ENCODE measurements at regions not wholly inside any gene's neighbourhood (a gene's known extent, or its start where the extent isn't known, plus 50 kb on each side); places are given as distances from the start of the nearest gene placed in this dataset.

GRCh38 chr13:64910096-64910495, 2320.0 kb downstream of the PCDH9 start:
- ATAC-seq (no peak), DNase-seq (ENCODE audit: low spot score) (no peak)
- no peaks in the 10 kb centered on the region for H3K36me3 Mint-ChIP-seq
- no peaks in the 10 kb centered on the region for H3K27me3 Mint-ChIP-seq
- no peak overlapping the region for H3K4me3 Mint-ChIP-seq
- H3K4me1 Mint-ChIP-seq (ENCODE audit: low read depth in 2 of 2) = no peaks in the 10 kb centered on the region
- H3K27ac Mint-ChIP-seq = no peak overlapping the region
- peaks cover 24% of the 10 kb centered on the region for H3K9me3 Mint-ChIP-seq

- no peak overlapping the region for H3K27ac Mint-ChIP-seq
- DNase-seq (ENCODE audit: low spot score) (no peak), ATAC-seq (no peak)
- no peaks in the 10 kb centered on the region for H3K36me3 Mint-ChIP-seq
- no peaks in the 10 kb centered on the region for H3K4me1 Mint-ChIP-seq (ENCODE audit: low read depth in 2 of 2)
- no peaks in the 10 kb centered on the region for H3K27me3 Mint-ChIP-seq
- H3K9me3 Mint-ChIP-seq = peaks cover 26% of the 10 kb centered on the region
- no peak overlapping the region for H3K4me3 Mint-ChIP-seq
Observed at GRCh38 chr13:64909184-64909583, 2321.0 kb downstream of the PCDH9 start.

GRCh38 chr13:64900039-64900438, 2330.1 kb downstream of the PCDH9 start:
- Mint-ChIP-seq H3K27ac (no peak overlapping the region), H3K9me3 (peaks cover 16% of the 10 kb centered on the region), H3K4me1 (ENCODE audit: low read depth in 2 of 2) (no peaks in the 10 kb centered on the region), H3K27me3 (no peaks in the 10 kb centered on the region), H3K4me3 (no peak overlapping the region), H3K36me3 (no peaks in the 10 kb centered on the region)
- DNase-seq (ENCODE audit: low spot score) (no peak), ATAC-seq (no peak)

- no peak for ATAC-seq
- H3K27me3 Mint-ChIP-seq = no peaks in the 10 kb centered on the region
Observed at GRCh38 chr13:64884976-64885375, 2345.2 kb downstream of the PCDH9 start.

GRCh38 chr13:64877176-64877575, 2353.0 kb downstream of the PCDH9 start:
- no peak for DNase-seq (ENCODE audit: low spot score)
- Mint-ChIP-seq H3K36me3 (no peaks in the 10 kb centered on the region), H3K27ac (no peak overlapping the region), H3K4me3 (no peak overlapping the region), H3K9me3 (peaks cover 9% of the 10 kb centered on the region), H3K27me3 (no peaks in the 10 kb centered on the region), H3K4me1 (ENCODE audit: low read depth in 2 of 2) (no peaks in the 10 kb centered on the region)
- no peak for ATAC-seq

More at GRCh38 chr13:64884976-64885375, 2345.2 kb downstream of the PCDH9 start:
- Mint-ChIP-seq H3K9me3 (peaks cover 12% of the 10 kb centered on the region), H3K4me1 (ENCODE audit: low read depth in 2 of 2) (no peaks in the 10 kb centered on the region), H3K27ac (no peak overlapping the region), H3K36me3 (peaks cover 4% of the 10 kb centered on the region), H3K4me3 (no peak overlapping the region)
- DNase-seq (ENCODE audit: low spot score) = no peak

- H3K9me3 Mint-ChIP-seq = peaks cover 9% of the 10 kb centered on the region
- no peak overlapping the region for H3K4me3 Mint-ChIP-seq
- H3K4me1 Mint-ChIP-seq (ENCODE audit: low read depth in 2 of 2) = no peaks in the 10 kb centered on the region
- ATAC-seq (no peak), DNase-seq (ENCODE audit: low spot score) (no peak)
- H3K36me3 Mint-ChIP-seq = no peaks in the 10 kb centered on the region
- no peak overlapping the region for H3K27ac Mint-ChIP-seq
- no peaks in the 10 kb centered on the region for H3K27me3 Mint-ChIP-seq
Observed at GRCh38 chr13:64871742-64872141, 2358.4 kb downstream of the PCDH9 start.

GRCh38 chr13:64869539-64869938, 2360.6 kb downstream of the PCDH9 start:
- no peak for DNase-seq (ENCODE audit: low spot score)
- H3K9me3 Mint-ChIP-seq = peaks cover 9% of the 10 kb centered on the region
- no peak overlapping the region for H3K4me3 Mint-ChIP-seq
- H3K36me3 Mint-ChIP-seq = no peaks in the 10 kb centered on the region
- H3K27me3 Mint-ChIP-seq = no peaks in the 10 kb centered on the region
- no peak overlapping the region for H3K27ac Mint-ChIP-seq
- H3K4me1 Mint-ChIP-seq (ENCODE audit: low read depth in 2 of 2) = no peaks in the 10 kb centered on the region
- no peak for ATAC-seq

- no peaks in the 10 kb centered on the region for H3K36me3 Mint-ChIP-seq
- H3K9me3 Mint-ChIP-seq = peaks cover 10% of the 10 kb centered on the region
- ATAC-seq (no peak), DNase-seq (ENCODE audit: low spot score) (no peak)
- H3K27me3 Mint-ChIP-seq = no peaks in the 10 kb centered on the region
- no peak overlapping the region for H3K4me3 Mint-ChIP-seq
- H3K27ac Mint-ChIP-seq = no peak overlapping the region
- no peaks in the 10 kb centered on the region for H3K4me1 Mint-ChIP-seq (ENCODE audit: low read depth in 2 of 2)
Observed at GRCh38 chr13:64867856-64868255, 2362.3 kb downstream of the PCDH9 start.

- DNase-seq (ENCODE audit: low spot score) (no peak), ATAC-seq (no peak)
- Mint-ChIP-seq H3K27me3 (no peaks in the 10 kb centered on the region), H3K27ac (no peak overlapping the region), H3K36me3 (no peaks in the 10 kb centered on the region), H3K4me1 (ENCODE audit: low read depth in 2 of 2) (no peaks in the 10 kb centered on the region), H3K4me3 (no peak overlapping the region), H3K9me3 (peaks cover 14% of the 10 kb centered on the region)
Observed at GRCh38 chr13:64866331-64866730, 2363.8 kb downstream of the PCDH9 start.

GRCh38 chr13:64855506-64855905, 2374.6 kb downstream of the PCDH9 start:
- Mint-ChIP-seq H3K27me3 (no peaks in the 10 kb centered on the region), H3K36me3 (peaks cover 4% of the 10 kb centered on the region), H3K4me3 (no peak overlapping the region), H3K4me1 (ENCODE audit: low read depth in 2 of 2) (no peaks in the 10 kb centered on the region), H3K9me3 (peaks cover 23% of the 10 kb centered on the region), H3K27ac (no peak overlapping the region)
- ATAC-seq (no peak), DNase-seq (ENCODE audit: low spot score) (no peak)

- peaks cover 13% of the 10 kb centered on the region for H3K9me3 Mint-ChIP-seq
- no peak for ATAC-seq
- no peak overlapping the region for H3K27ac Mint-ChIP-seq
- no peak overlapping the region for H3K4me3 Mint-ChIP-seq
- H3K36me3 Mint-ChIP-seq = peaks cover 2% of the 10 kb centered on the region
- no peaks in the 10 kb centered on the region for H3K27me3 Mint-ChIP-seq
- no peak for DNase-seq (ENCODE audit: low spot score)
- no peaks in the 10 kb centered on the region for H3K4me1 Mint-ChIP-seq (ENCODE audit: low read depth in 2 of 2)
Observed at GRCh38 chr13:64850017-64850416, 2380.1 kb downstream of the PCDH9 start.

- Mint-ChIP-seq H3K36me3 (no peaks in the 10 kb centered on the region), H3K4me1 (ENCODE audit: low read depth in 2 of 2) (no peaks in the 10 kb centered on the region), H3K4me3 (no peak overlapping the region), H3K27me3 (no peaks in the 10 kb centered on the region), H3K27ac (no peak overlapping the region), H3K9me3 (peaks cover 15% of the 10 kb centered on the region)
- ATAC-seq (no peak), DNase-seq (ENCODE audit: low spot score) (no peak)
Observed at GRCh38 chr13:64849196-64849595, 2380.9 kb downstream of the PCDH9 start.

GRCh38 chr13:64847767-64848166, 2382.4 kb downstream of the PCDH9 start:
- no peak for DNase-seq (ENCODE audit: low spot score)
- Mint-ChIP-seq H3K4me1 (ENCODE audit: low read depth in 2 of 2) (no peaks in the 10 kb centered on the region), H3K27ac (no peak overlapping the region), H3K4me3 (no peak overlapping the region), H3K36me3 (no peaks in the 10 kb centered on the region), H3K27me3 (no peaks in the 10 kb centered on the region), H3K9me3 (peaks cover 15% of the 10 kb centered on the region)
- ATAC-seq = no peak

GRCh38 chr13:64845110-64845509, 2385.0 kb downstream of the PCDH9 start:
- H3K9me3 Mint-ChIP-seq = peaks cover 21% of the 10 kb centered on the region
- H3K4me3 Mint-ChIP-seq = no peak overlapping the region
- H3K36me3 Mint-ChIP-seq = no peaks in the 10 kb centered on the region
- no peak overlapping the region for H3K27ac Mint-ChIP-seq
- no peaks in the 10 kb centered on the region for H3K27me3 Mint-ChIP-seq
- no peaks in the 10 kb centered on the region for H3K4me1 Mint-ChIP-seq (ENCODE audit: low read depth in 2 of 2)
- DNase-seq (ENCODE audit: low spot score) (no peak), ATAC-seq (no peak)

GRCh38 chr13:64819081-64819480, 2411.1 kb downstream of the PCDH9 start:
- no peak for DNase-seq (ENCODE audit: low spot score)
- H3K27me3 Mint-ChIP-seq = no peaks in the 10 kb centered on the region
- H3K36me3 Mint-ChIP-seq = no peaks in the 10 kb centered on the region
- H3K4me3 Mint-ChIP-seq = no peak overlapping the region
- no peak for ATAC-seq
- no peak overlapping the region for H3K27ac Mint-ChIP-seq
- H3K4me1 Mint-ChIP-seq (ENCODE audit: low read depth in 2 of 2) = no peaks in the 10 kb centered on the region
- H3K9me3 Mint-ChIP-seq = peaks cover 4% of the 10 kb centered on the region

All from natural killer cell treated with Interleukin-12 subunit alpha and Interleukin-12 subunit beta and Interleukin-15 and Interleukin-18, amount 100 ng/mL, for 72 hours (primary cell).